T-helper 1 cell (primary cell): ENCODE measurements at regions not wholly inside any gene's neighbourhood (a gene's known extent, or its start where the extent isn't known, plus 50 kb on each side); places are given as distances from the start of the nearest gene placed in this dataset.
"Not testable (repeated sequence)": the region's sequence is repeated elsewhere in the genome, so short reads cannot be mapped to it uniquely, and the experiment has no call there.

Experiments
- DNase-seq, 5 donors: peaks; one replicate each; pipeline ENCODE4 v3.0.0-alpha.2; 2012 to 2020

- not testable (repeated sequence) for DNase-seq
Observed at GRCh38 chr11:109682788-109683187, 260.8 kb downstream of the C11orf87 start.

- DNase-seq = no peak
Observed at GRCh38 chr11:109695696-109696095, 273.7 kb downstream of the C11orf87 start.

GRCh38 chr11:109696191-109696897 lies 274.4 kb downstream of the C11orf87 start:
- no peak for DNase-seq

DNA sequence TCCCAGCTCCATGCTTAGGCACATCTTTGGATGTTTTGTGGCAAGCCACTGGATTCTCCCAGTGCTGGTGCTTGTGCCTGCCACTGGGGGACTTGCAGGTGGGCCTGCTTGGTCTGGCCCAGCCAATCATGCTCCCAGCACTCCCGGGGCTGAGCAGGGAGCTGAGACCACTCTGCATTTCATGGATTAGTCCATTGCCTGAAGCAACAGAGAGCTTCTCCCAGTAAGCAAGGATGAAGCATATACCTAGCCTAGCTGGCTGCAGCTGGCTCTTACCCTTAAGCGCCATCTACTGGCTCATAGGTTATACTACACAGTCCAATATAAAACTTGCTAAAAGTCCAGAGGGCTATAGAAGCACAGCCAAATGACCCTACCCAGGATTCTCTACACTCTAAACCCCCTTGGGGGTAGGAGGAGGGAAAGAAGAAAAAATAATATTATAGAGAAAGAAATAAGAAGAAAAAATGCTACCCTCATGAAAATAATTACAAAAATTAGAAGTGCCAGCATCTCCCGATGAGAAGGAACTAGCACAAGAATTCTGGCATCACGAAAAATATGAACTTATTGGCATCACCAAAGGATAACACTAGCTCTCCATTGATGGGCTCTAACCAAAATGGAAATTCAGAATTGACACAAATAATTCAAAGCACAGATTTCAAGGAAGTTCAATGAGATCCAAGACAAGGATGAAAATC lies 275.3 kb downstream of the C11orf87 start:
- peak in 1 of 5 donors; percentile 27 for DNase-seq

DNA sequence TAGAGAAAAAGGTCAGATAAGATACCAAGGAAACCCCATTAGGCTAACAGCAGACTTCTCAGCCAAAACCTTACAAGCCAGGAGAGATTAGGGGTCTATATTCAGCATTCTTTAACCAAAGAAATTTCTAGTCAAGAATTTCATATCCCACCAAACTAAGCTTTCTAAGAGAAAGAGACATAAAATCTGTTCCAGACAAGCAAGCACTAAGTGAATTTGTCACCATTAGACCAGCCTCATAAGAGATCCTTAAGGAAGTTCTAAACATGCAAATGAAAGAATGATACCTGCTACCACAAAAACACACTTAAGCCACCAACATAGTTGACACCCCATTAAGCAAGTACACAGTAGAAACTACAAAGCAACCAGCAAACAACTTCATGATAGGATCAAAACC lies 276.2 kb downstream of the C11orf87 start:
- DNase-seq = no peak

GRCh38 chr11:109704432-109704831 lies 282.4 kb downstream of the C11orf87 start:
- no peak for DNase-seq

DNA sequence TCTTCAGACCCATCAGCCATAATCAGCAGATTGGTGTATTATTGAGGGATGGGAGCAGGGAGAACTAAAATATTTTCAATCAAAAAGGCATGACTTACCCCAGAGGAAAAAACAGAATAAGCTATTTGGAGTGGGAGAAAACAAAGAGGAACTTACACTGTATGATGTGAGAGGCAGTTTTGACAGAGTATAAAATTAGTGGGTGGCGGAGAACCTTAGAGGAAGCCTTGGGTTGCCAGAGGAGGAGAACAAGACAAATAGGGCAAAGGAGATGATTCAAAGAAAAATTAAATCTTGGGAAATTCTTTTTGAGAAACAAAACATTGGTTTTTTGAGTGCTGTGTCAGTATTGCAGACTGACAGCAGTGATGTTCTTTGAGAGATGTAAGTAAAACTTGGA lies 285.0 kb downstream of the C11orf87 start:
- DNase-seq = no peak

GRCh38 chr11:109707411-109707810 lies 285.4 kb downstream of the C11orf87 start:
- no peak for DNase-seq

- no peak for DNase-seq
Observed at GRCh38 chr11:109708184-109708583, 286.2 kb downstream of the C11orf87 start.

- not testable (repeated sequence) for DNase-seq
Observed at GRCh38 chr11:109714444-109714843, 292.5 kb downstream of the C11orf87 start.

GRCh38 chr11:109715424-109715823 lies 293.4 kb downstream of the C11orf87 start:
- not testable (repeated sequence) for DNase-seq

GRCh38 chr11:109726061-109726460 lies 304.1 kb downstream of the C11orf87 start:
- no peak for DNase-seq

GRCh38 chr11:109728056-109728455 lies 306.1 kb downstream of the C11orf87 start:
- no peak for DNase-seq

- DNase-seq = no peak
Observed at GRCh38 chr11:109729761-109730160, 307.8 kb downstream of the C11orf87 start.

DNA sequence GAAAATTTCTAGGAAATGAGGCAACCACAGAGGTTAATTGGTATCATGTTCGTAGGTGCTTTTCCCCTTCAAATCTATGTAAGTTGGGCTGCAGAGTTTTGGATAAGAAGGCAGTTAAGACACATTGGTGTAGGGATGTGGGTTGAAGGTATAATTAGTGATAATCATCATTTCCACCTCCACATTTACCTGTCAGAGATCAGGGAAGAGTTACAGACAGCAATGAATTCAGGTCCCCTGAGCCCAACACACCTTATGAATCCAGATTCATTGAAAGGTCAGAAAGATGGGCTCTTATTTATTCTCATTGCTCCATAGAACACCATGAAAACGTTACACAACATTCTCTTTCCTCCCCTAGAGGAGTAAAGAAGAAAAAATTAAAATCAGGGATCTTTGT lies 308.7 kb downstream of the C11orf87 start:
- no peak for DNase-seq

DNA sequence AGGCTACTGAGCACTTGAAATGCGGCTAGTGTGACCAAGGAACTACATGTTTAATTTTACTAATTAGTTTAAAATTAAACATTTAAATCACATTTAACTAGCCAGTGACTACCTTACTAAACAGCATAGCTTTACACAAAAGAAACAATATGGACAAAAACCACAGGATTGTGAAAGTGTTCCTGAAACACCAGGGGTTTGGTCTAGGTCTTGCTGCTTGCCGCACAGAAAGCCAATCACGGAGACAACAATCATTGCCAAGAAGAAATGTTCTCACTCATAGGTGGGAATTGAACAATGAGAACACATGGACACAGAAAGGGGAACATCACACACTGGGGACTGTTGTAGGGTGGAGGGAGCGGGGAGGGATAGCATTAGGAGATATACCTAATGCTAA lies 309.5 kb downstream of the C11orf87 start:
- DNase-seq = no peak

GRCh38 chr11:109733245-109733644 lies 311.3 kb downstream of the C11orf87 start:
- no peak for DNase-seq

DNA sequence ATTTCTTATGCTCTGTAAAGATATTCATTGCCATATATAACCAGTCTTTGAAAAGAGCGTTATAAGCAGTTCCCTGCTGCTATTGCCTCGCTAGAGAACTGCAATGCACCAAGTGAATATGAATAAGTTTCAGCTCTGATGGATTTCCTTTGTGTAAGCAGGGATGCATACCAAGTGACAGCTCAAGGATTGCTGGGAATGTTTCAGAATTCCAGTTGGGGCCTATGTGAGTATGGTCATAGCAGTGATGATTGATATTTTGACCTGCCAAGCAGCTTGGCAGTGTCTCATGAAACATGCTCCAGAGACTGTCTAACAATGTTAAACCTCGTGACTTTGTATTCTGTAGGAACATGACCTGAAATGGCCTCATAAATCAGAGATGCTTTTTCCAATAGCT lies 312.6 kb downstream of the C11orf87 start:
- no peak for DNase-seq

- DNase-seq = no peak
Observed at GRCh38 chr11:109735128-109735527, 313.1 kb downstream of the C11orf87 start.

GRCh38 chr11:109739379-109739778 lies 317.4 kb downstream of the C11orf87 start:
- DNase-seq = no peak

DNA sequence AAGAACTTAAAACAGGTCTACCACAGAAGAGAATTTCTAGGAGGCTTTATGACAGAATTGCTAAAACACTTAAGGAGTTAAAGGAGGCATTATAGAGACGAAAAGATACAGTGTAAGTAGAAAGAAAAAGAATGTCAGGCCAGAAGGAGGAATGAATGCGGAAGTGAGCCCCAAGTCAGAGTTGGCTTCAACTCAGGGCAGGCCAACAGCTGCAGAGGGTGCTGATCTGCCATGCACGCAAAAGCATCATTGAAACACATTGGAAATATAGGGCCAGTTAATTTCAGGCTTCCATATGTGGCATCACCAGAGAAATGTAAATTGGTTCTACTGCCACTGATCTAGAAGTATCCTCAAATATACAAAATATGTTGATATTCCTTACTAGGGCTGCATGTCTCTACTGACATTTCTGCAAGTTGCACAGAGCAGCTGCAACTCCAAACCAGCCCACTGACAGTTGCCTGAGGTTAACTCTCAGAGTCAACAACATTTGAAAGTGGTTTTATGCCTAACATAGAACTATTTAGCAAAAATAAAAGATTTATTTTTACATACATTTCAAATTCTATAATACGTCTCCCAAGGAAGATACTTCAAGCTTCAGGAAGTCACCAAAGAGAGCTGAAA lies 324.1 kb downstream of the C11orf87 start:
- no peak for DNase-seq

DNA sequence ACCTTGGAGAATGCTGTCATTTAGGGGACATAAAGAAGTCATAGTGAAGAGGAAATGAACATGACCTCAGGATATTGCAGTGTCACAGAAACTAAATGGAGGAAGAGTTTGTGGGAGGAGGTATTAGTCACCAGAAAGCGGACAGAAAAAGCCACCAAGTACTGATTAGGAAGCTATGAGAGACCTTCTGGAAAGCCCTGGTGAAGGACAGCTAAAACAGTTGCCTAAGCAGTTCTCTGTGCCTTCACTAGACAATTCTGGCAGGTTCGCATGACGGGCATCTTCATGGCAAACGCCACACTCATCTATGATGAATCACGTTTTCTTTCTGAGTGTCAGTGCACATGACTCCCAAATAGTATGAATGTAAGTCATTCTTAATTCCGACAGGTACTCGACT lies 325.8 kb downstream of the C11orf87 start:
- DNase-seq = peak in 1 of 5 donors; percentile 1

DNA sequence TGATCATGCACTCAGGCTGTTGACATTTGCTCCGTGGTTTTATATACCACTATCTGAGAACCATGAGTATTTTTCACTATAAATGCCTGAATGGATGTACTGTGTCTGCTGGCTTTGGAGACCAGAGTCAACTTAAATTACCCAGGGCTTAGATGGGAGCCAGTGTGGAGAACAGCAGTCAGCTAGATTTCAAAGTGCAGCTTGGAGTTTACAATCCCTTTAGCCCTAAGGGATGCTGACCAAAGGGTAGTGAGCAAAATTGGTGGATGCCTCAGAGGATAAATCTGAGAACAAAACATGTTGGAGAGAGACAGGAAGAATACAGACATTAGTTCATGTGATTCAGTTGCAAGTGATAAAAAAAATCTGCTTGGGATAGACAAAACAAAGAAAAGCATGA lies 327.5 kb downstream of the C11orf87 start:
- DNase-seq = no peak

DNA sequence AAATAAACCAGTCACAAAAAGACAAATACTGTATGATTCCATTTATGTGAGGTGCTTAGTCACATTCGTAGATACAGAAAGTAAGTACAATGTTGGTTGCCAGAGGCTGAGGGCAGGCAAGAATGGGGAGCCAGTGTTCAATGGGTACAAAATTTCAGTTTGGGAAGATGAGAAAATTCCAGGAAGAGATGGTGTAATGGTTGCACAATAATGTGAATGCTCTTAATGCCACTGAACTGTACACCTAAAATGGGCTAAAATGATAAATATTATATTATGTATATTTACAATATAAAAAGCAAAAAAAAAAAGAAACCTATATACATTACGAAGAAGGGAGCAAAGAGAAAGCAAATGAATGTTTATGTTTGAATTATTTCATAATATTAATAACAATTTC lies 329.0 kb downstream of the C11orf87 start:
- DNase-seq = no peak
